SK-N-SH (cell line): ENCODE measurements at regions not wholly inside any gene's neighbourhood (a gene's known extent, or its start where the extent isn't known, plus 50 kb on each side); places are given as distances from the start of the nearest gene placed in this dataset.

ENCODE experiments used
- CTCF ChIA-PET: fragments of 300-600, 350-600 bp; formaldehyde crosslinking; extraction: SDS; loops from one replicate; lab custom pipeline; 2021; lab: Yijun Ruan, JAX
- POLR2A ChIA-PET: fragments of 350-600 bp; sonication (Branson Sonifier 250); formaldehyde crosslinking; extraction: SDS; loops from one replicate; lab custom pipeline; 2020; ENCODE audit warnings: antibody characterized with exemption, inconsistent platforms; lab: Yijun Ruan, JAX
- DNase-seq: peaks from one replicate; pipeline ENCODE4 v3.0.0; 2012
- H2AFZ ChIP-seq: fragments of 200-600 bp; sonication (generic); 2 replicates; pipeline ENCODE4 v1.8.1; 2016; ENCODE audit warnings: antibody characterized with exemption, mild to moderate bottlenecking, low read depth
- H3F3A ChIP-seq: fragments of 200-600 bp; sonication (generic); replicated peaks from 2 replicates; pipeline ENCODE3; 2016; ENCODE audit warnings: antibody characterized with exemption, mild to moderate bottlenecking; ENCODE audit not compliant: insufficient read depth
- H3K27ac ChIP-seq, 2 experiments: fragments of 200-500 bp in 1 of 2; fragments of 200-600 bp in 1 of 2; sonication (Bioruptor generic) in 1 of 2; sonication (generic), shearing (Covaris generic) in 1 of 2; 2 replicates each; pipeline versions ENCODE4 v1.5.1 to v1.6.1; 2014 to 2016; ENCODE audit warnings: low read depth in 2 of 2, inconsistent platforms in 1 of 2, low read length in 1 of 2, mild to moderate bottlenecking in 1 of 2, mixed read lengths in 1 of 2
- H3K27me3 ChIP-seq: fragments of 200-600 bp; sonication (generic), shearing (Covaris generic); 2 replicates; pipeline ENCODE4 v1.6.1; 2016; ENCODE audit warnings: mixed run types; ENCODE audit not compliant: insufficient read depth
- H3K36me3 ChIP-seq, 2 experiments: fragments of 200-500 bp in 1 of 2; fragments of 200-600 bp in 1 of 2; sonication (Bioruptor generic) in 1 of 2; sonication (generic) in 1 of 2; replicated peaks in 1 of 2; 2 replicates each; pipeline versions ENCODE3 to v1.5.1; 2014 to 2016; ENCODE audit warnings: low read length in 1 of 2, mild to moderate bottlenecking in 1 of 2; ENCODE audit not compliant: insufficient read depth in 2 of 2, control insufficient read depth in 1 of 2
- H3K4me1 ChIP-seq, 2 experiments: fragments of 200-500 bp in 1 of 2; fragments of 200-600 bp in 1 of 2; sonication (Bioruptor generic) in 1 of 2; sonication (generic), shearing (Covaris generic) in 1 of 2; 2 replicates each; pipeline versions ENCODE4 v1.5.1 to v1.6.1; 2014 to 2016; ENCODE audit warnings: low read depth in 1 of 2, low read length in 1 of 2, mixed run types in 1 of 2; ENCODE audit not compliant: insufficient read depth in 2 of 2, control insufficient read depth in 1 of 2
- H3K4me2 ChIP-seq: fragments of 200-600 bp; sonication (generic), shearing (Covaris generic); 2 replicates; pipeline ENCODE4 v1.6.1; 2017; ENCODE audit warnings: mixed run types
- H3K4me3 ChIP-seq, 2 experiments: fragments of 200-500 bp in 1 of 2; fragments of 200-600 bp in 1 of 2; sonication (Bioruptor generic) in 1 of 2; sonication (generic), shearing (Covaris generic) in 1 of 2; 2 replicates each; pipeline versions ENCODE4 v1.5.1 to v1.8.1; 2014 to 2016; ENCODE audit warnings: low read depth in 2 of 2, inconsistent platforms in 1 of 2, low read length in 1 of 2, mild to moderate bottlenecking in 1 of 2, mixed read lengths in 1 of 2, moderate library complexity in 1 of 2
- H3K79me2 ChIP-seq: fragments of 200-600 bp; sonication (generic); 2 replicates; pipeline ENCODE4 v1.8.1; 2017; ENCODE audit warnings: mild to moderate bottlenecking; ENCODE audit not compliant: insufficient read depth
- H3K9ac ChIP-seq: fragments of 200-600 bp; sonication (generic); 2 replicates; pipeline ENCODE4 v1.6.1; 2017; ENCODE audit warnings: mixed run types
- H3K9me2 ChIP-seq: fragments of 200-600 bp; sonication (generic); 2 replicates; pipeline ENCODE4 v1.6.1; 2017; ENCODE audit warnings: mixed run types
- H3K9me3 ChIP-seq: fragments of 200-600 bp; sonication (generic); 2 replicates; pipeline ENCODE4 v1.6.1; 2017; ENCODE audit warnings: mixed run types, mild to moderate bottlenecking, moderate library complexity
- H4K20me1 ChIP-seq: fragments of 200-600 bp; sonication (generic); 2 replicates; pipeline ENCODE4 v1.6.1; 2017; ENCODE audit warnings: mild to moderate bottlenecking, mixed run types; ENCODE audit not compliant: insufficient read depth
- EP300 ChIP-seq, 2 experiments: IDR thresholded peaks; 2 replicates each; pipeline versions ENCODE4 v1.4.0 to v1.6.1; 2012; ENCODE audit warnings: borderline replicate concordance in 1 of 2, low read depth in 1 of 2, low read length in 1 of 2
- GATA2 ChIP-seq: sonication (generic); formaldehyde crosslinking; IDR thresholded peaks from 2 replicates; pipeline ENCODE4 v1.5.0; 2020; ENCODE audit warnings: mild to moderate bottlenecking, missing genetic modification reagents
- IRF3 ChIP-seq: fragments of 150-350 bp; IDR thresholded peaks from 2 replicates; pipeline ENCODE4 v1.6.1; 2016; ENCODE audit warnings: mild to moderate bottlenecking, low read depth, low read length
- JUND ChIP-seq: IDR thresholded peaks from 2 replicates; pipeline ENCODE4 v1.4.0; 2012
- MXI1 ChIP-seq: IDR thresholded peaks from 2 replicates; pipeline ENCODE4 v1.6.1; 2012; ENCODE audit warnings: mild to moderate bottlenecking, low read depth, low read length, improper control_type of control experiment
- NRF1 ChIP-seq: IDR thresholded peaks from 2 replicates; pipeline ENCODE4 v1.6.1; 2012; ENCODE audit warnings: low read depth, mild to moderate bottlenecking, low read length
- RAD21 ChIP-seq: IDR thresholded peaks from 2 replicates; pipeline ENCODE4 v1.6.1; 2012; ENCODE audit warnings: mild to moderate bottlenecking, low read length
- TCF12 ChIP-seq: IDR thresholded peaks from 2 replicates; pipeline ENCODE4 v1.4.0; 2012
- YY1 ChIP-seq: IDR thresholded peaks from 2 replicates; pipeline ENCODE4 v1.4.0; 2012; ENCODE audit warnings: low read depth, mild to moderate bottlenecking
- WGBS: methylation state at CpG from one replicate; pipeline ENCODE4 v1.1.6; 2017; ENCODE audit warnings: low lambda C conversion rate; 5-methylcytosine and 5-hydroxymethylcytosine counted together
- TF ChIP-seq, protein P1 (sequence below): IDR thresholded peaks from 2 replicates; pipeline ENCODE4 v1.4.0; 2012; ENCODE audit warnings: low read depth, borderline replicate concordance
- TF ChIP-seq, protein P2 (sequence below): IDR thresholded peaks from 2 replicates; pipeline ENCODE4; 2012

DNA sequence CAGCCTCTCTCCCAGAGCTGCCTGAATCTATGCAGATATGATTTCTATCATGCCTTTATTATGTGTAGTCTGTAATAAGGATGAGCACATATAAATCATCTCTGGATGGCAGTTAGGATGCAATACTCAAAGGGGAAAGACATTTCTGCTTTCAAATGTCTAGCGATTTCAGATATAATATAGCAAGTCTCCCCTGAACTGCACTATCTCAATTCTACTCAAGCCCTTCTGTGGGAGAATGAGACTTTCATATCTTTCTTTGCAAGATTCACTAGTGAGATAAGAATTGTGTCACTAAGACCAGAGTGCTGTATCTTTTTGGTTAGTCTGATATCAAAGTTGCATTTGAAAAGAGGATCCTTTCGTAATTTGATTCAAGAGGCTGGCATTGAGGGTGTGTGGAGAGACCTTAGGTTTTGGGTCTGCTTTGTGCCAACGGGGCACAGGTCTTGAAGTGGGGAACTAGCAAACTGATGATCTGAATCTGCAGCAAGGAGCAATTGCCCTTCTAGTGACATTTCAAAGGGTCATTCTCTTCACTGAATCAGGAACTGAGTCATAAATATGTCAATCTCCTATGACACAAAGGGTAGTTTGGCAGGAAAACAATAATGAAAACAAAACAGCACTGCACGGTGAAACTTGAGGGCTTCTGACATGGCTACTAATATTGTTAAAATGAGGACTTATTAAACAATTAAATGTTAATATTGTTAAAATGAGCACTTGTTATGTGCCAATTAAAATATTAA is 305.5 kb upstream of the CLINT1 start:
- no peaks in the 10 kb centered on the region for H3K36me3 ChIP-seq
- H3K4me1 ChIP-seq: peaks cover 0 to 17% of the 10 kb centered on the region in 2 experiments; a peak in 2 of 4 replicates
- no peaks in the 10 kb centered on the region for H4K20me1 ChIP-seq
- no peak overlapping the region for H3K27ac ChIP-seq
- no peaks in the 10 kb centered on the region for H3F3A ChIP-seq
- 30% methylated on average over 4 of the region's 4 CpGs for WGBS
- peak; percentile 80 for TF ChIP-seq GATA2 (CRISPR knock-in tag)
- TF ChIP-seq, protein P1, sequence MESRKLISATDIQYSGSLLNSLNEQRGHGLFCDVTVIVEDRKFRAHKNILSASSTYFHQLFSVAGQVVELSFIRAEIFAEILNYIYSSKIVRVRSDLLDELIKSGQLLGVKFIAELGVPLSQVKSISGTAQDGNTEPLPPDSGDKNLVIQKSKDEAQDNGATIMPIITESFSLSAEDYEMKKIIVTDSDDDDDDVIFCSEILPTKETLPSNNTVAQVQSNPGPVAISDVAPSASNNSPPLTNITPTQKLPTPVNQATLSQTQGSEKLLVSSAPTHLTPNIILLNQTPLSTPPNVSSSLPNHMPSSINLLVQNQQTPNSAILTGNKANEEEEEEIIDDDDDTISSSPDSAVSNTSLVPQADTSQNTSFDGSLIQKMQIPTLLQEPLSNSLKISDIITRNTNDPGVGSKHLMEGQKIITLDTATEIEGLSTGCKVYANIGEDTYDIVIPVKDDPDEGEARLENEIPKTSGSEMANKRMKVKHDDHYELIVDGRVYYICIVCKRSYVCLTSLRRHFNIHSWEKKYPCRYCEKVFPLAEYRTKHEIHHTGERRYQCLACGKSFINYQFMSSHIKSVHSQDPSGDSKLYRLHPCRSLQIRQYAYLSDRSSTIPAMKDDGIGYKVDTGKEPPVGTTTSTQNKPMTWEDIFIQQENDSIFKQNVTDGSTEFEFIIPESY: no peak
- TF ChIP-seq JUND: peak; percentile 19; the same call in 1 of the 2 replicates
- TF ChIP-seq IRF3: no peak
- TF ChIP-seq NRF1: no peak
- no peak for TF ChIP-seq MXI1
- TF ChIP-seq, protein P2, sequence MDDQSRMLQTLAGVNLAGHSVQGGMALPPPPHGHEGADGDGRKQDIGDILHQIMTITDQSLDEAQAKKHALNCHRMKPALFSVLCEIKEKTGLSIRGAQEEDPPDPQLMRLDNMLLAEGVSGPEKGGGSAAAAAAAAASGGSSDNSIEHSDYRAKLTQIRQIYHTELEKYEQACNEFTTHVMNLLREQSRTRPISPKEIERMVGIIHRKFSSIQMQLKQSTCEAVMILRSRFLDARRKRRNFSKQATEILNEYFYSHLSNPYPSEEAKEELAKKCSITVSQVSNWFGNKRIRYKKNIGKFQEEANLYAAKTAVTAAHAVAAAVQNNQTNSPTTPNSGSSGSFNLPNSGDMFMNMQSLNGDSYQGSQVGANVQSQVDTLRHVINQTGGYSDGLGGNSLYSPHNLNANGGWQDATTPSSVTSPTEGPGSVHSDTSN: peak; percentile 61
- peak in 1 of 2 experiments; percentile 65; a peak in 2 of 4 replicates for TF ChIP-seq EP300 (IDR thresholded peaks at IDR 0.05; ENCODE audit: borderline replicate concordance in 1 of 2, low read depth in 1 of 2, low read length in 1 of 2)
- TF ChIP-seq YY1: no peak
- peak; percentile 46 for TF ChIP-seq TCF12
- no peak for DNase-seq
- POLR2A ChIA-PET: no interaction called here
- H3K79me2 ChIP-seq: no peaks in the 10 kb centered on the region
- H3K9me2 ChIP-seq: no peaks in the 10 kb centered on the region
- no peak overlapping the region for H2AFZ ChIP-seq
- H3K9ac ChIP-seq: no peak overlapping the region
- no peaks in the 10 kb centered on the region for H3K9me3 ChIP-seq
- CTCF ChIA-PET: interaction anchor here (3.8 kb wide), 1 partner anchor 10 kb away, joined by 17 read pairs; no protein-coding TSS in a partner anchor
- no peak overlapping the region for H3K4me2 ChIP-seq
- no peaks in the 10 kb centered on the region for H3K27me3 ChIP-seq
- no peak overlapping the region for H3K4me3 ChIP-seq

GRCh38 chr5:158163451-158164295 is 304.7 kb upstream of the CLINT1 start:
- Histone ChIP-seq H2AFZ (no peak overlapping the region), H3K9ac (no peak overlapping the region), H3K79me2 (no peaks in the 10 kb centered on the region), H3K36me3 (no peaks in the 10 kb centered on the region), H3K4me1 (peaks cover 0 to 17% of the 10 kb centered on the region in 2 experiments; a peak in 2 of 4 replicates), H3F3A (no peaks in the 10 kb centered on the region), H3K4me2 (no peak overlapping the region), H3K9me2 (no peaks in the 10 kb centered on the region), H3K9me3 (no peaks in the 10 kb centered on the region), H3K4me3 (no peak overlapping the region), H3K27ac (no peak overlapping the region), H3K27me3 (no peaks in the 10 kb centered on the region), H4K20me1 (no peaks in the 10 kb centered on the region)
- ChIA-PET POLR2A (no interaction called here), CTCF (interaction anchor here (0.6 to 3.8 kb wide), 4 partner anchors 10 to 943 kb away, joined by 3 to 17 read pairs (median 4); no protein-coding TSS in a partner anchor)
- 0 out of 2 replicates have a peak, but pooled peaks have one; percentile 1 for TF ChIP-seq RAD21
- TF ChIP-seq, protein P2: no peak
- 44% methylated on average over 9 of the region's 9 CpGs for WGBS
- no peak for DNase-seq
